Ishikawa (cell line): ENCODE measurements at regions not wholly inside any gene's neighbourhood (a gene's known extent, or its start where the extent isn't known, plus 50 kb on each side); places are given as distances from the start of the nearest gene placed in this dataset.

Experiments used
- CREB1 ChIP-seq: IDR thresholded peaks from 2 replicates; pipeline ENCODE4 v1.6.1; 2012; ENCODE audit warnings: low read depth
- MAX ChIP-seq: IDR thresholded peaks from 2 replicates; pipeline ENCODE4 v1.6.1; 2012

DNA sequence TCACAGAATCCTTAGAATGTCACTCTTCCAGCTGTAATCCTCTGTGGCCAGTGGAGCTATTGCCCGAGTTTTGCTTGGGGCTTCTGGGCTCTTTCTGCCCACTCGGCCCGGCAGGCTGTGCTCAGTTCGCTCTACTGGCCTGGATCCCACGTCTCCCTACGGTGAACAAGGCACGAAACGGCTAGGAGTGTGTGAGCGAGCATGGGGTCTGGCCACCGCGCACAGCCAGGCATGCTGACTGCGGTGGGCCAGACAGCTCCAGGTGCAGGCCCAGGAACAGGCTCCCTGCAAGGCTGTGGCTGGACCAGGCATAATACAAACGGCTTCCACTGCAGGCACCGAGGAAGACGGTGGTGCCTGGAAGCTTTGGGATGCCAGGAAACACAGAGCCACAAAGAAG lies 2035.5 kb upstream of the ACO1 start:
- TF ChIP-seq MAX (no peak), CREB1 (no peak)
